ENCODE measurements at regions not wholly inside any gene's neighbourhood (a gene's known extent, or its start where the extent isn't known, plus 50 kb on each side); places are given as distances from the start of the nearest gene placed in this dataset.

- no peak overlapping the region for H3K4me3 ChIP-seq (ENCODE audit: low read depth, low read length, poor library complexity, severe bottlenecking)
- no peaks in the 10 kb centered on the region for H3K36me3 ChIP-seq (ENCODE audit: insufficient read depth, low read length, poor library complexity, severe bottlenecking)
- ChIA-PET POLR2A (ENCODE audit: low non-redundant PET) (no interaction called here), CTCF (no interaction called here)
- no peak for TF ChIP-seq EZH2 (IDR thresholded peaks at IDR 0.05; ENCODE audit: borderline replicate concordance, low read depth, low read length, poor library complexity, severe bottlenecking)
- no peak for TF ChIP-seq CTCF (conservative IDR thresholded peaks at IDR 0.05; ENCODE audit: low read depth, low read length)
- no peak for DNase-seq (ENCODE audit: low spot score)
- no peaks in the 10 kb centered on the region for H3K9me3 ChIP-seq (ENCODE audit: low read depth, low read length, poor library complexity, severe bottlenecking)
- no TSS peak for BruUV-seq (replicated peaks)
- no peaks in the 10 kb centered on the region for H3K27me3 ChIP-seq (replicated peaks; ENCODE audit: insufficient read depth, low read depth, low read length, poor library complexity)
- intact Hi-C loops (cut with micrococcal nuclease; ENCODE audit: unreplicated experiment), result no loop called here
- no peaks in the 10 kb centered on the region for H3K4me1 ChIP-seq (ENCODE audit: insufficient read depth, low read length, poor library complexity, severe bottlenecking)
- no peak overlapping the region for H3K27ac ChIP-seq (ENCODE audit: low read depth, low read length, poor library complexity, severe bottlenecking)
Measured at GRCh38 chr10:130337305-130337640, 201.1 kb downstream of the GLRX3 start.

- POLR2A ChIA-PET (ENCODE audit: low non-redundant PET), result no interaction called here
- intact Hi-C loops (cut with micrococcal nuclease; ENCODE audit: unreplicated experiment), result no loop called here
- CTCF ChIA-PET, result no interaction called here
- Histone ChIP-seq H3K27ac (ENCODE audit: low read depth, low read length, poor library complexity, severe bottlenecking) (no peak overlapping the region), H3K9me3 (ENCODE audit: low read depth, low read length, poor library complexity, severe bottlenecking) (no peaks in the 10 kb centered on the region), H3K27me3 (replicated peaks; ENCODE audit: insufficient read depth, low read depth, low read length, poor library complexity) (no peaks in the 10 kb centered on the region), H3K4me1 (ENCODE audit: insufficient read depth, low read length, poor library complexity, severe bottlenecking) (no peaks in the 10 kb centered on the region), H3K36me3 (ENCODE audit: insufficient read depth, low read length, poor library complexity, severe bottlenecking) (no peaks in the 10 kb centered on the region), H3K4me3 (ENCODE audit: low read depth, low read length, poor library complexity, severe bottlenecking) (no peak overlapping the region)
- no peak for DNase-seq (ENCODE audit: low spot score)
- BruUV-seq (replicated peaks), result no TSS peak
- TF ChIP-seq CTCF (conservative IDR thresholded peaks at IDR 0.05; ENCODE audit: low read depth, low read length) (no peak), EZH2 (IDR thresholded peaks at IDR 0.05; ENCODE audit: borderline replicate concordance, low read depth, low read length, poor library complexity, severe bottlenecking) (no peak)
Measured at GRCh38 chr10:130337696-130338635, 201.8 kb downstream of the GLRX3 start.

- Histone ChIP-seq H3K4me1 (ENCODE audit: insufficient read depth, low read length, poor library complexity, severe bottlenecking) (no peaks in the 10 kb centered on the region), H3K4me3 (ENCODE audit: low read depth, low read length, poor library complexity, severe bottlenecking) (no peak overlapping the region), H3K27ac (ENCODE audit: low read depth, low read length, poor library complexity, severe bottlenecking) (no peak overlapping the region), H3K27me3 (replicated peaks; ENCODE audit: insufficient read depth, low read depth, low read length, poor library complexity) (no peaks in the 10 kb centered on the region), H3K9me3 (ENCODE audit: low read depth, low read length, poor library complexity, severe bottlenecking) (no peaks in the 10 kb centered on the region), H3K36me3 (ENCODE audit: insufficient read depth, low read length, poor library complexity, severe bottlenecking) (no peaks in the 10 kb centered on the region)
- no TSS peak for BruUV-seq (replicated peaks)
- no peak for DNase-seq (ENCODE audit: low spot score)
- no peak for TF ChIP-seq EZH2 (IDR thresholded peaks at IDR 0.05; ENCODE audit: borderline replicate concordance, low read depth, low read length, poor library complexity, severe bottlenecking)
- TF ChIP-seq CTCF (conservative IDR thresholded peaks at IDR 0.05; ENCODE audit: low read depth, low read length), result no peak
- ChIA-PET POLR2A (ENCODE audit: low non-redundant PET) (no interaction called here), CTCF (no interaction called here)
- intact Hi-C loops (cut with micrococcal nuclease; ENCODE audit: unreplicated experiment), result no loop called here
Measured at GRCh38 chr10:130338636-130339024, 202.4 kb downstream of the GLRX3 start.

Measured in A673 (cell line).